OCI-LY3 (cell line): ENCODE measurements at regions not wholly inside any gene's neighbourhood (a gene's known extent, or its start where the extent isn't known, plus 50 kb on each side); places are given as distances from the start of the nearest gene placed in this dataset.
"Not testable (repeated sequence)": the region's sequence is repeated elsewhere in the genome, so short reads cannot be mapped to it uniquely, and the experiment has no call there.

Experiments
- EZH2phosphoT487 ChIP-seq: fragments of 200-600 bp; shearing (Covaris generic); IDR thresholded peaks from 2 replicates; pipeline ENCODE4 v1.6.1; 2018; ENCODE audit warnings: antibody characterized with exemption, mixed run types, low read depth
- TF ChIP-seq, protein P1 (sequence below): fragments of 200-600, 300-600 bp; sonication (generic); IDR thresholded peaks from 2 replicates; pipeline ENCODE4 v1.5.1; 2014; ENCODE audit warnings: antibody characterized with exemption, low read length, low read depth

DNA sequence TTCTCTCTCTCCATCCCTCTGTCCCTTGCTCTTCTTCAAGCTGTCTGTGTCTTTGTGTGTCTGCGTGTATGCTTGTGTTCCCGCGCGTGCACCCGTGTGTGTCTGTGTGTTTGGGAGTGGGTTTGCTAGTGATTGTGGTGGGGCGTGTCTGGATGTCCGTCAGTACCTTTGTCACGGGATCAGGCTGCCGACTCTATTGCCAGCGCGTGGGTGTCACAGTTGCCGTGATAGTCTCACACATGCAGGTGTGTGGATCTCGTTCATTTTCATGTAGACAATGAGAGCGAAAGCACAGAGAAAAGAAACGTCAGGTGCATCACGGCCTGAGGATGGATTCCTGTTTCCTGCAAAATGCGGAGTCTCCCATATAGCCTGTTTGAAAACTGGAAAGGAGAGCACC, 1848.8 kb upstream of the DEFB115 start:
- TF ChIP-seq, protein P1, sequence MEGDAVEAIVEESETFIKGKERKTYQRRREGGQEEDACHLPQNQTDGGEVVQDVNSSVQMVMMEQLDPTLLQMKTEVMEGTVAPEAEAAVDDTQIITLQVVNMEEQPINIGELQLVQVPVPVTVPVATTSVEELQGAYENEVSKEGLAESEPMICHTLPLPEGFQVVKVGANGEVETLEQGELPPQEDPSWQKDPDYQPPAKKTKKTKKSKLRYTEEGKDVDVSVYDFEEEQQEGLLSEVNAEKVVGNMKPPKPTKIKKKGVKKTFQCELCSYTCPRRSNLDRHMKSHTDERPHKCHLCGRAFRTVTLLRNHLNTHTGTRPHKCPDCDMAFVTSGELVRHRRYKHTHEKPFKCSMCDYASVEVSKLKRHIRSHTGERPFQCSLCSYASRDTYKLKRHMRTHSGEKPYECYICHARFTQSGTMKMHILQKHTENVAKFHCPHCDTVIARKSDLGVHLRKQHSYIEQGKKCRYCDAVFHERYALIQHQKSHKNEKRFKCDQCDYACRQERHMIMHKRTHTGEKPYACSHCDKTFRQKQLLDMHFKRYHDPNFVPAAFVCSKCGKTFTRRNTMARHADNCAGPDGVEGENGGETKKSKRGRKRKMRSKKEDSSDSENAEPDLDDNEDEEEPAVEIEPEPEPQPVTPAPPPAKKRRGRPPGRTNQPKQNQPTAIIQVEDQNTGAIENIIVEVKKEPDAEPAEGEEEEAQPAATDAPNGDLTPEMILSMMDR = not testable (repeated sequence)
- not testable (repeated sequence) for TF ChIP-seq EZH2phosphoT487
